Endothelial cell of umbilical vein (primary cell): ENCODE measurements at regions not wholly inside any gene's neighbourhood (a gene's known extent, or its start where the extent isn't known, plus 50 kb on each side); places are given as distances from the start of the nearest gene placed in this dataset.

Experiments used
- BruUV-seq: library from RNA; stranded (reverse); fragments of 400-500 nt; replicated peaks from 2 replicates; lab custom pipeline; 2021; lab: Mats Ljungman, UMichigan
- CTCF ChIA-PET: fragments of 300-600, 350-600 bp; sonication (Branson Sonifier 250); formaldehyde crosslinking; loops from one replicate; lab custom pipeline; 2021; ENCODE audit warnings: antibody characterized with exemption, inconsistent platforms; lab: Charles Lee
- POLR2A ChIA-PET: fragments of 300-600, 350-600 bp; sonication (Branson Sonifier 250); formaldehyde crosslinking; loops from one replicate; lab custom pipeline; 2021; ENCODE audit warnings: antibody characterized with exemption, inconsistent platforms; lab: Charles Lee
- DNase-seq: peaks from one replicate; pipeline ENCODE4 v3.0.0-alpha.2; 2011; ENCODE audit warnings: low read depth, low spot score
- FAIRE-seq: peaks from 2 replicates; lab custom pipeline; 2011; peaks lifted over from hg19 to GRCh38; lab: Jason Lieb, UNC
- H2AFZ ChIP-seq: 2 replicates; pipeline ENCODE4 v1.6.0; 2012; ENCODE audit warnings: low read depth, low read length, control low read depth, inconsistent platforms
- H3K27ac ChIP-seq: 2 replicates; pipeline ENCODE4 v1.5.1; 2011; ENCODE audit warnings: low read depth, mild to moderate bottlenecking, control low read depth, low read length, moderate library complexity; ENCODE audit not compliant: insufficient read depth
- H3K27me3 ChIP-seq, 2 experiments: 2 replicates each; pipeline versions ENCODE4 v1.6.0 to v1.6.1; 2011; ENCODE audit warnings: low read length in 2 of 2, mixed read lengths in 1 of 2; ENCODE audit not compliant: control insufficient read depth in 2 of 2, insufficient read depth in 2 of 2
- H3K36me3 ChIP-seq, 2 experiments: 2 replicates in 1 of 2; 3 replicates in 1 of 2; pipeline ENCODE4 v1.5.1; 2011; ENCODE audit warnings: low read length in 2 of 2, mild to moderate bottlenecking in 1 of 2, moderate library complexity in 1 of 2; ENCODE audit not compliant: control insufficient read depth in 2 of 2, insufficient read depth in 2 of 2; ENCODE audit errors: extremely low read depth in 1 of 2
- H3K4me1 ChIP-seq: 3 replicates; pipeline ENCODE4 v1.5.1; 2011; ENCODE audit warnings: mild to moderate bottlenecking, low read length; ENCODE audit not compliant: control insufficient read depth, insufficient read depth; ENCODE audit errors: extremely low read depth
- H3K4me2 ChIP-seq: 2 replicates; pipeline ENCODE4 v1.6.1; 2011; ENCODE audit warnings: low read length, control low read depth, mixed read lengths; ENCODE audit not compliant: insufficient read depth
- H3K4me3 ChIP-seq, 3 experiments: fragments of 200-600 bp in 1 of 3; sonication (generic), shearing (Covaris generic) in 1 of 3; replicated peaks in 1 of 3; 2 replicates each; pipeline ENCODE4 v1.5.1; 2011 to 2016; ENCODE audit warnings: control low read depth in 3 of 3, low read length in 3 of 3, mild to moderate bottlenecking in 2 of 3, inconsistent platforms in 1 of 3, low read depth in 1 of 3, moderate library complexity in 1 of 3; ENCODE audit not compliant: insufficient read depth in 1 of 3
- H3K79me2 ChIP-seq: 2 replicates; pipeline ENCODE4 v1.6.0; 2012; ENCODE audit warnings: low read length, inconsistent platforms; ENCODE audit not compliant: control insufficient read depth, insufficient read depth
- H3K9ac ChIP-seq: replicated peaks from 2 replicates; pipeline ENCODE3; 2011; ENCODE audit warnings: low read length, control low read depth; ENCODE audit not compliant: insufficient read depth; ENCODE audit errors: extremely low read depth
- H3K9me1 ChIP-seq: replicated peaks from 3 replicates; pipeline ENCODE4 v1.6.0; 2011; ENCODE audit warnings: mild to moderate bottlenecking, low read length; ENCODE audit not compliant: control insufficient read depth, insufficient read depth; ENCODE audit errors: extremely low read depth
- H3K9me3 ChIP-seq: replicated peaks from 2 replicates; pipeline ENCODE4 v1.5.1; 2012; ENCODE audit warnings: low read length, inconsistent platforms; ENCODE audit not compliant: control insufficient read depth, insufficient read depth
- H4K20me1 ChIP-seq: replicated peaks from 2 replicates; pipeline ENCODE3; 2011; ENCODE audit warnings: mild to moderate bottlenecking, low read length; ENCODE audit not compliant: control insufficient read depth, insufficient read depth; ENCODE audit errors: extremely low read depth
- EZH2 ChIP-seq: IDR thresholded peaks from 2 replicates; pipeline ENCODE4 v1.6.1; 2012; ENCODE audit warnings: borderline replicate concordance, low read depth, mild to moderate bottlenecking, moderate library complexity, low read length, inconsistent platforms; ENCODE audit not compliant: severe bottlenecking
- FOS ChIP-seq: IDR thresholded peaks from 2 replicates; pipeline ENCODE4 v1.6.1; 2011; ENCODE audit warnings: mild to moderate bottlenecking, low read length, moderate library complexity, borderline replicate concordance; ENCODE audit not compliant: insufficient read depth
- GATA2 ChIP-seq: IDR thresholded peaks from 2 replicates; pipeline ENCODE4 v1.7.0; 2011; ENCODE audit warnings: low read depth, mild to moderate bottlenecking, moderate library complexity, mixed read lengths, low read length; ENCODE audit not compliant: insufficient read length, insufficient read depth
- JUN ChIP-seq: IDR thresholded peaks from 2 replicates; pipeline ENCODE4 v1.6.1; 2011; ENCODE audit warnings: borderline replicate concordance, low read depth; ENCODE audit not compliant: insufficient read length, insufficient read depth
- MYC ChIP-seq: IDR thresholded peaks from one replicate; pipeline ENCODE4 v1.6.1; 2011; ENCODE audit warnings: mild to moderate bottlenecking, low read depth, low read length
- POLR2A ChIP-seq: IDR thresholded peaks from 2 replicates; pipeline ENCODE4 v1.6.1; 2012; ENCODE audit warnings: low read depth, mild to moderate bottlenecking, control low read depth, low read length
- POLR2AphosphoS5 ChIP-seq: IDR thresholded peaks from 2 replicates; pipeline ENCODE4 v1.6.1; 2012; ENCODE audit warnings: low read depth, mild to moderate bottlenecking, control low read depth, low read length, moderate library complexity; ENCODE audit not compliant: insufficient read depth
- dilution Hi-C: fragments of 300-500 bp; cut with MboI; formaldehyde crosslinking; loops from one replicate; pipeline ENCODE4 v1.15.0; 2019; ENCODE audit warnings: low sequenced_read_pairs; ENCODE audit not compliant: extremely low pct_ligation_motif_present
- intact Hi-C: fragments of 100-400 bp; cut with micrococcal nuclease; formaldehyde crosslinking; loops from one replicate; pipeline ENCODE4 v1.10.0; 2022
- TF ChIP-seq, protein P1 (sequence below): IDR thresholded peaks from 2 replicates; pipeline ENCODE4 v1.6.1; 2011; ENCODE audit not compliant: insufficient read depth, insufficient read length
- TF ChIP-seq, protein P2 (sequence below), 2 donors: IDR thresholded peaks; 1 replicate in 1 of 2; 2 replicates in 1 of 2; pipeline ENCODE4 v1.5.1; 2011; ENCODE audit warnings: low read length in 2 of 2, mild to moderate bottlenecking in 2 of 2, moderate library complexity in 2 of 2, control low read depth in 1 of 2, inconsistent platforms in 1 of 2, low read depth in 1 of 2; ENCODE audit not compliant: insufficient read depth in 1 of 2; ENCODE audit errors: extremely low read depth in 1 of 2

DNA sequence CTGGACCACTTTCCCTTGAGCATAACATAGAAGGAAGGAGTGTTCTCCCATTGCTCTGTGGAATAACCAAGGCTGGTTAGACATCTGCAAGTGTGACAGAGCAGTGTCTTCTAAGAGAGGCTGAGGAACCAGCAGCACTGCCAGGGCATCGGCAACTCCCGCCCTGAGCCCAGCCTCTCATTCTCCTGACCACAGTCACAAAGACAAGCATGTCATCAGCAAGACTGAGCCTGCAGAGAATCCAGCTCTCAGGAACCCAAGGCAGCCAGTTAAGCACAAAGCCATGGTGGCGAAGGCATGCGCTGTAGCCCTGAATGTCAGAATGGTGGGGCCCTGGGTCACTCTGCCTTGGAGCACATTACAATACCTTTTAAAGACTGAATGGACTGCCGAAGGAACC lies 253.9 kb downstream of the AGTPBP1 start:
- Histone ChIP-seq H3K4me1 (no peaks in the 10 kb centered on the region), H3K4me2 (no peak overlapping the region), H3K79me2 (no peaks in the 10 kb centered on the region), H3K27me3 (no peaks in the 10 kb centered on the region), H3K4me3 (no peak overlapping the region), H3K9me1 (no peaks in the 10 kb centered on the region), H3K36me3 (no peaks in the 10 kb centered on the region), H3K27ac (no peak overlapping the region), H4K20me1 (no peaks in the 10 kb centered on the region), H3K9me3 (no peaks in the 10 kb centered on the region), H3K9ac (no peak overlapping the region), H2AFZ (no peak overlapping the region)
- TF ChIP-seq, protein P1, sequence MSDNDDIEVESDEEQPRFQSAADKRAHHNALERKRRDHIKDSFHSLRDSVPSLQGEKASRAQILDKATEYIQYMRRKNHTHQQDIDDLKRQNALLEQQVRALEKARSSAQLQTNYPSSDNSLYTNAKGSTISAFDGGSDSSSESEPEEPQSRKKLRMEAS, result no peak
- TF ChIP-seq FOS (no peak), POLR2AphosphoS5 (no peak)
- no TSS peak for BruUV-seq
- FAIRE-seq (no peak), DNase-seq (no peak)
- ChIA-PET CTCF (no interaction called here), POLR2A (no interaction called here)
- dilution Hi-C loops, result no loop called here
- intact Hi-C loops, result no loop called here

DNA sequence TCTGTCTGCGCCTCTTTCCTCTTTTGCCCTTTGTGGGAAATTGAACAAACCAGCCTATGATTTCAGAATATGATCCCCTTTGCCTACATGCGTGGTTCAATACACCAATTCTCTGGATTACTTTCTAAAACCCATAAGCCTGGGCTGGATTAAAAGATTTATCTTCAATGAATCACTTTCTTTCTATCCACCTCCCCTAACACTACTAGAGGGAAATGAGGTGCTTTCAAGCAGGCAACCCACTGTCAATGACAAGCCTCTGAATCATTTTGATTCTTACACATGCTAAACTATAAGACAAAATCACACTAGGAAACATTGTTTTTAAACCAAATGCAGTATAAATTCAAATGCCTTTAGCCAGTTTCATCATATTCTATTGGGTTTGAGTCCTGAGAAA lies 257.5 kb downstream of the AGTPBP1 start:
- Histone ChIP-seq H3K9me3 (no peaks in the 10 kb centered on the region), H3K9ac (no peak overlapping the region), H2AFZ (no peak overlapping the region), H4K20me1 (no peaks in the 10 kb centered on the region), H3K36me3 (no peaks in the 10 kb centered on the region), H3K4me3 (no peak overlapping the region), H3K79me2 (no peaks in the 10 kb centered on the region), H3K4me1 (no peaks in the 10 kb centered on the region), H3K27me3 (peaks cover 0 to 3% of the 10 kb centered on the region in 2 experiments), H3K9me1 (no peaks in the 10 kb centered on the region), H3K27ac (no peak overlapping the region), H3K4me2 (no peak overlapping the region)
- intact Hi-C loops (no loop called here), dilution Hi-C loops (no loop called here)
- TF ChIP-seq MYC (no peak), EZH2 (no peak), GATA2 (no peak), POLR2A (no peak), FOS (no peak), POLR2AphosphoS5 (no peak), JUN (no peak)
- TF ChIP-seq, protein P2, sequence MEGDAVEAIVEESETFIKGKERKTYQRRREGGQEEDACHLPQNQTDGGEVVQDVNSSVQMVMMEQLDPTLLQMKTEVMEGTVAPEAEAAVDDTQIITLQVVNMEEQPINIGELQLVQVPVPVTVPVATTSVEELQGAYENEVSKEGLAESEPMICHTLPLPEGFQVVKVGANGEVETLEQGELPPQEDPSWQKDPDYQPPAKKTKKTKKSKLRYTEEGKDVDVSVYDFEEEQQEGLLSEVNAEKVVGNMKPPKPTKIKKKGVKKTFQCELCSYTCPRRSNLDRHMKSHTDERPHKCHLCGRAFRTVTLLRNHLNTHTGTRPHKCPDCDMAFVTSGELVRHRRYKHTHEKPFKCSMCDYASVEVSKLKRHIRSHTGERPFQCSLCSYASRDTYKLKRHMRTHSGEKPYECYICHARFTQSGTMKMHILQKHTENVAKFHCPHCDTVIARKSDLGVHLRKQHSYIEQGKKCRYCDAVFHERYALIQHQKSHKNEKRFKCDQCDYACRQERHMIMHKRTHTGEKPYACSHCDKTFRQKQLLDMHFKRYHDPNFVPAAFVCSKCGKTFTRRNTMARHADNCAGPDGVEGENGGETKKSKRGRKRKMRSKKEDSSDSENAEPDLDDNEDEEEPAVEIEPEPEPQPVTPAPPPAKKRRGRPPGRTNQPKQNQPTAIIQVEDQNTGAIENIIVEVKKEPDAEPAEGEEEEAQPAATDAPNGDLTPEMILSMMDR (IDR thresholded peaks at IDR 0.05; ENCODE audit: extremely low read depth in 1 of 2, insufficient read depth in 1 of 2, low read depth in 1 of 2, low read length in 2 of 2), result no peak
- TF ChIP-seq, protein P1, result no peak
- BruUV-seq, result no TSS peak
- FAIRE-seq (no peak), DNase-seq (no peak)
- POLR2A ChIA-PET, result no interaction called here
- CTCF ChIA-PET, result interaction anchor here (1.6 kb wide), 1 partner anchor 1087 kb away, joined by 6 read pairs; no protein-coding TSS in a partner anchor
